GM19452 (cell line): ENCODE measurements at regions not wholly inside any gene's neighbourhood (a gene's known extent, or its start where the extent isn't known, plus 50 kb on each side); places are given as distances from the start of the nearest gene placed in this dataset.

Experiments
- ATAC-seq: cut with Tn5 transposase; IDR thresholded peaks from one replicate; pipeline ENCODE4 v1.9.1; 2021; ENCODE audit not compliant: unreplicated experiment

- no peak for ATAC-seq
These were observed 116.4 kb downstream of the ZNF280B start for GRCh38 chr22:22392131-22392530.

DNA sequence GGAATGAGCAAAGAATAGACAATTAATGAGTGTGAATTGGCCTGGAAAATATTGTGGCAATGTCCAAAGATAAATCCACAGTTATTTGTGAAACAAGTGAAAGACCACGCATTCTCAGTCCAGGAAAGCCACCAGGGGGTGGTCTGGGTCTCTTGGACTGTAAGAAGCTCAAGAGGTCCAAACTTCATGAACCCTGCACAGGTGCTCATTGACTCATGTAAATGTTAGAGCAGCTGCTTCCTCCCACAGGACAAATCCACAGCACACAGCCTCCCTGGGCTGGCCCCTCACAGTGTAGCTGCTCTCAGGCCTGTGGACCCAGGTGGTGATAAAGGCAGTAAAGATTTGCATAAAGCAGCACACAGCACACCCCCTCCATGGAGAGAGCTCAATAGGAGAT lies 114.0 kb downstream of the ZNF280B start:
- no peak for ATAC-seq

DNA sequence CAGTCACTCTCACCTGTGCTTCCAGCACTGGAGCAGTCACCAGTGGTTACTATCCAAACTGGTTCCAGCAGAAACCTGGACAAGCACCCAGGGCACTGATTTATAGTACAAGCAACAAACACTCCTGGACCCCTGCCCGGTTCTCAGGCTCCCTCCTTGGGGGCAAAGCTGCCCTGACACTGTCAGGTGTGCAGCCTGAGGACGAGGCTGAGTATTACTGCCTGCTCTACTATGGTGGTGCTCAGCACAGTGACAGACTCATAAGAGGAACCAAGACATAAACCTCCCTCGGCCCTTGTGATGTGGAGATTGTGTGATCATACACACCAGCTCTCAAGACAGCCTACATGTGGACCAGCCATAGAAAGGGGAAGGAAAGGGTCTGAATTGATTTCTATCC lies 113.3 kb downstream of the ZNF280B start:
- ATAC-seq: no peak

DNA sequence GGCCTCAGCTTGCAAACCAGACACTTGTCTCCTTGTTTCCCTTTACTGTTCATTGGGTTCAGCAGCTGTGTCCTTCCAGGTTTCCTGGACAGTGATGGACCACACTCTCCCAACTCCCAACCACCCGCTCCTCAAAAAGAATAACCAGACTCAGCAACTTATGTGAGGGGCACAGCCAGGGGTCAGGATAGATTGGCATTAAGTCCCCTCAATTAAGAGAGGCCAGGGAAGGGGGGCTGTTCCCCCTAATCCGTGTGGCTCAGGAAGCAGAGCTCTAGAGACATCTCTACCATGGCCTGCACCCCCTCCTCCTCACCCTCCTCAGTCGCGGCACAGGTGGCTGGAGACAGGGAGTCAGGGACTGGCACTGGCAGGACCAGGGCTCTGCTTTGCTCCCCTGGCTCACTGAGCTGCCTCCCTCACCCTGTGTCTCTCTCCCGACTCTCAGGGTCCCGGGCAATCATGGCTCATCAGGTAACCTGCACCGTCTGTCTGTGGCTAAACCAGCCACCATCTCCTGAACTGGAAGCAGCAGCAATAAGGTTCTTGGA lies 111.7 kb downstream of the ZNF280B start:
- no peak for ATAC-seq

- no peak for ATAC-seq
These were observed 111.2 kb downstream of the ZNF280B start for GRCh38 chr22:22397292-22397870.

DNA sequence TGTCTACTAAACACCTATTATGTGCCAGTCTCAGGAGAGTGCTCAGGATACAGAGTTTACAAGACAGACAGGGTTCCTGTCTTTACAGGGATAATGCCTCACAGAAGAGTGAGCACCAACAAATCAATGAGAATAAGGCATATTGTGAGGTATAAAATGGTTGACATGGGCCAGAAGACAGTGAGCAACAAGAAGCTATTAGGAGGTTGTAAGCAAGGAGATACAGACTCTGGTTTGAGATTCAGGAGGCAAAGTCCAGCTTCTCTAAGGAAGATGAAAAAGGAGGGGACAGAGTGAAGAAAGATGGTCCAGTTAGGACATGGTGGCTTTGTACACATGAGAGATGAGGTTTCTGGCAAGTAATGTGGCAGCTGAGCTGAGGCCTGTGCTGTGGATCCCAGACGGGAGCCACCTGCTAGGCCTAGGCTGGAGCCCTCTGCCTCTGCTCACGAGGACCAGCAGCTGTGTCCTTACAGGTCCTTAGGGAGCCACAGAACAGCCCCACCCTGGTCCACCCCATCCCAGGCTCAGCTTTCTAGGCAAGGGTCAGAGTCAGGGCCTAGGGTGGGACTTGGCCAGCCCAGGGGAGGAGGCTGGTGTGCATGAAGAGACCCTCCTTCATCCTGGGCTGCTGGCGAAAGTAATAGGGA lies 110.5 kb downstream of the ZNF280B start:
- no peak for ATAC-seq

DNA sequence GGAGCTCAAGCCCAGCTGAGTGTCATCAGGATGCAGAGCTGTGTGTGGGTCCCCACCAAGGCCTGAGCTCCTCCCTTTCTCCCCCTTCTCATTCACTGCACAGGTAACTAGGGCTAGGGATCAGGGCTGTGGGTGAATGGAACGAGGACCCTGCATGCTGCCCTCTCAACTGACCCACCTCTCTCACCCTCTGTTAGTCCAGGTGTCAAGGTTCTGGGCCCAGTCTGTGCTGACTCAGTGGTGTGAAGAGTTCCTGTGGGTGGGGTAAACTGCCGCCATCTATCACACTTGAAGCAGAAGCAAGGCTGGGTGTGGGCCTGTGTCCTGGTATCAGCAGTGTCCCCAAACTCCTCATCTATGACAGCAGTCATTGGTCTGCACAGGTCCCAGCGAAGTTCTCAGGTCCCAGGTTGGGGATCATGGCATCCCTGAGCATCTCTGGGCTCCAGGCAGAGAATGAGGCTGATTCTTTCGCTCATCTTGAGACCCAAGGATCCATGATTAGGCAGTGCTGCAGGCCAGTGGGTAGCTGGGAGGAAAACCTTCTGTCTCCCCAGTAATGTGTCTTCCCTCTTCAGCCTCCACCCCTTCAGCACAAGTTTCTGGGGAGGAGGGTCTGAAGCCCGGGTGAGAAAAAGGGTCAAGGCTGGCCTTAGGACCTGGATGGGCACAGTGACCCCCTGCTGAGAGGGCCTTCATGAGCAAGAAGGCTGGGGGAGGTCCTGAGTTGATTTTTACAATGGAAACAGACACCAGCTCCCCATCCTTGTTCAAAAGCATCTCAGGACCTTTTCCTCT lies 109.8 kb downstream of the ZNF280B start:
- ATAC-seq: no peak

- ATAC-seq: no peak
These were observed 108.4 kb downstream of the ZNF280B start for GRCh38 chr22:22400099-22400498.

DNA sequence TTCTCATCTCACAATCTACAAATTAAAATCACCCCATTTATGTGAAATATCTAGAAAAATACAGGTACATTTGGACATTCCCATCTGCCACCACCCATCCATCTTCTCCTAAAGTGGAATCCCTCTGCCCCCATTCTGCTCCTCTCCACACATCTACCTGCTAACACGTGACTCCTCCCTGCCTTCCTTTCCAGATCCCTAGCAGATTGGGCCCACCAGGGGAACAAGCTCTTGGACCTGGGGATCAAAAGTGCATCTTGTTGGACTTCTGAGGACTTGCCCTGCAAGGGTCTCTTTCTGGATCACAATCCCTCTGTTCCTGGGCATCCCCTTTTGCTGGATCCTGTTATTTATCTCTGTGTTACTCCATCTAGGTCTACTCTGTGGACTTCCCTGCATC lies 107.6 kb downstream of the ZNF280B start:
- no peak for ATAC-seq

DNA sequence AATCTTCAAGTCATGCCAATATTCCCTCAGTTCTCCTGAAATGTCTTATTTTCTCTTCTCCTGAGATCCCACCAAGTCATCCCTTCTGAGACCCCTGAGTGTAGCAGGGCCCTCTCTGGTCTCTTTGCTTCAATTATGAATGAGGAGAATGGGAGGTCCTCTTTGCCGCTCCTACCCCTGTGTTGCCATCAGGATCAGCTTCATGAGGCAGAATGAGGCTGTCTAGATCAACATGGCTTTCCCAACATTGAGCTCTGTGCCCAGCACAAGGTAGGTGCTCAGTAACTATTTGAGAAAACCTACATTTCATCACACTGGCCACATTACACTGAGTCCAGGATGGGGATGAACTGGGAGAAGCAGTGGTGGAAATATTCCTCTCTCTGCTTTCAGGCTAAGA lies 107.2 kb downstream of the ZNF280B start:
- ATAC-seq: no peak

DNA sequence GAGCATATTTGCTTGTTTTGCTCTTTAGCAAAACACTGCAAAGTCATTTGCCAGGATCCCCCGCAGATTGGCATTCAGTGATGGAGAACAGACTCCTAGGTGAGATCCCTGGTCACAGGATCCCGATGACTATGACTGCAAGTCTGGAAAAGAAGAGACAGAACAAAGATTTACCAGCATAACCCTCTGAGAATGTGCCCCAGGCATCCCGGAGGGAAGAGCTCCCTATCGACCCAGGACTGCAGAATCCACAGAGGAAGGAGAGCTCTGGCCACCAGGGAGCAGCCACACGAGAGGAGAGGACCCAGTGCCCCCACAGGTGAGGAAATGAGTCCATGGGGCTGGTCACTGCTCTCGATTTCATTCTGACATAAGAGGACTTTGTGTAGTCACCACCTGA lies 105.2 kb downstream of the ZNF280B start:
- ATAC-seq: no peak

GRCh38 chr22:22403771-22404170 lies 104.8 kb downstream of the ZNF280B start:
- no peak for ATAC-seq

DNA sequence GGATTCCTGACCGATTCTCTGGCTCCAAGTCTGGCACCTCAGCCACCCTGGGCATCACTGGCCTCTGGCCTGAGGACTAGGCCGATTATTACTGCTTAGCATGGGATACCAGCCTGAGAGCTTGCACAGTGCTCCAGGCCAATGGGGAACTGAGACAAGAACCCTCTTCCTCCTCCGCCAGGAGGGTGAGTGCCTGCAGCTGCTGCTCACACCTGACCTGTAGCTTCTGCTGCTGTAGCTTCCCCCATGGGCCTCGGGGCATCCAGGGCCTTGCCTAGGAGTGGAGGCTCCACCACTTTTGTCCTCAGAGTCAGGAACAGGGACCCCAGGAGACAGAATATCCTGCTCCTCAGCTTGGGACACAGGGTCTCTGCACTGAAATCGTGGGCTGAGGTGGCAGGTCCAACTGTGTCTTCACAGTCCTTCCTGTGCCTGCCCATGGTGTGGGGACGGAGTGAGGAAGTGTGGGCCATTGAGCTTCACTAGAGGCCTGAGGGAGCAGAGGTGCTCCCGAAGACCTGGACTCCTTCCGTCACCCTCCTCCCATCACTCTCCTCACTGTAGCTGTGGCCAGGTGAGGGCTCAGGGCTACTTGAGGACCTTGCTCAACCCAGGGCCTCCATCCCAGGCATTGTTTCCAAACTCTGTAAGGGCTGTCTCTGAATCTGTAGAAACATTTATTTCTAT lies 103.8 kb downstream of the ZNF280B start:
- no peak for ATAC-seq

GRCh38 chr22:22406445-22407027 lies 102.0 kb downstream of the ZNF280B start:
- no peak for ATAC-seq

DNA sequence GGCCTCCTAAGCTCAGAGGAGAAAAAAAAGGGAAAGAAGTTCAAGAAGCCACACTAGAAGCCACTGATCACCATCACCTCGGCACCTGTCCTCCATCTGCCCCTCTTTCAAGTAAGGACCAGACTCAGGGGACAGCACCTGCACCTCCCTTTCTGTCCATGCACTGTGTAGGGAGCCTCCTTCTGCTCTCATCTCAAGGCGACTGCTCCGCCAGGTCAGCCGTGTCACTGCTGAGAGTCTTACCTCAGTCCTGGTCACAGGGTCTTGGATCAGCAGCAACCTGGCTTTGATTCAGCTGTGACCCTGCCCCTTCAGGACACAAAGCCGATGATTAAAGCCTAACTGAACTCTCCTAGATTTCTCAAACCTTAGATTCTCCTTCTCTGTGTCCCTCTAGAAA lies 101.5 kb downstream of the ZNF280B start:
- ATAC-seq: no peak

- no peak for ATAC-seq
These were observed 100.3 kb downstream of the ZNF280B start for GRCh38 chr22:22408269-22408668.

DNA sequence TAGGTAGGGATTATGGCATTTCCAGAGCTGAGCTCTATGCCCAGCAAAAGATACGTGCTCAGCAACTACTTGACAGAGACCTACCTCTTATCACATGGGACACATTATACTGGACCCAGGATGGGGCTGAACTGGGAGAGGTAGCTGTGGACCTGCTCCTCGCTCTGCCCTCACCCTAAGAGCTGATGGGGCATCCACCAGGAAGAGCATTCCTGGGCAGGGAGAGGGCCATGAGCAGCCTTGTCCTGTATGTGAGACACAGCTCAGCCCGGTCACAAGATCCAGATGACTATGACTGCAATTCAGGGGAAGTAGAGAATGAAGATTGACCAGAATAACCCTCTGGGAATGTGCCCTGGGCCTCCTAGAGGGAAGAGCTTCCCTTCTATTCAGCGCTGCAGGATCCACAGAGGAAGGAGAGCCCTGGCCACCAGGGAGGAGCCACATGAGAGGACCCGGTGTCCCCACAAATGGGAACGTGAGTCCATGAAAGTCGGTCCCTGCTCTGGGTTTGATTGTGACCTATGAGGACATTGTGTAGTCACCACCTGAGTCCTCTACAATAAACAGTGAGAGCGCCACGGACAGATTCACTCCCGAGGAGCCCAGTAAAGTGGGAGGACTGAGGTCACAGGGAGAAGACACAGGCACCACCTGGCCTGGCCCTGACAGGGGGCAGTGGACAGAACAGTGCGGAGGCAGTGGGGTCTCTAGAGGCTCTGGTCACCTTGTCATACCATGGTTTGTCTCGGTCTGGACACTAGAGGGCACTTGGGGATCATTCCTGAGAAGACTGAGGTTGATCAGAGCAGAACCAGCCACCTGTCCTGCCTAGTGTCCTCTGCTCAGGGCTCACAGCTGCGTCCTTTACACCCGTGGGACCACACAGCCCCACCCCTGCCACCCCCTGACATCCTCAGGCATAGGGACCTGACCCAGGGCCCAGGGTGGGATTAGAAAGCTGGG lies 99.5 kb downstream of the ZNF280B start:
- no peak for ATAC-seq

GRCh38 chr22:22410121-22410520 lies 98.4 kb downstream of the ZNF280B start:
- no peak for ATAC-seq

GRCh38 chr22:22410677-22411076 lies 97.9 kb downstream of the ZNF280B start:
- no peak for ATAC-seq

DNA sequence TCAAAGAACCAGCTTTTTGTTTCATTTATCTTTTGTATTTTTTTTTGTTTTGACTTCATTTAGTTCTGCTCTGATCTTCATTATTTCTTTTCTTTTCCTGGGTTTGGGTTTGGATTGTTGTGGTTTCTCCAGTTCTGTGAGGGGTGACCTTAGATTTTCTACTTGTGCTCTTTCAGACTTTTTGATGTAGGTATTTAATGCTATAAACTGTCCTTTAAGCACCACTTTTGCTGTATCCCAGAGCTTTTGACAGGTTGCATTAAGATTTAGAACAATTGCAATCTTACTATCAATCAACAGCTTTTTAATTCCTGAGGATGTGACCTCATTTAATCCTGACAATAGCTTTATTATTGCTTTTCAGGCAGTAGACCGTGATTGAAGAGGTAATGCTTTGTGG lies 94.3 kb downstream of the ZNF280B start:
- ATAC-seq: no peak
